IMR-90 (cell line): ENCODE measurements at regions not wholly inside any gene's neighbourhood (a gene's known extent, or its start where the extent isn't known, plus 50 kb on each side); places are given as distances from the start of the nearest gene placed in this dataset.

Experiments
- ATAC-seq: fragments of 200-7000 bp; cut with Tn5 transposase; 2 replicates; pipeline ENCODE4 v1.9.1; 2020; ENCODE audit warnings: low read depth, mild to moderate bottlenecking, moderate library complexity
- BruUV-seq: library from RNA; stranded (reverse); fragments of 400-500 nt; replicated peaks from 2 replicates; lab custom pipeline; 2021; lab: Mats Ljungman, UMichigan
- CTCF ChIA-PET: fragments of 300-600 bp; formaldehyde crosslinking; extraction: SDS; loops from one replicate; lab custom pipeline; 2021; ENCODE audit warnings: antibody characterized with exemption; lab: Yijun Ruan, JAX
- POLR2A ChIA-PET: fragments of 300-600 bp; sonication (Branson Sonifier 250); formaldehyde crosslinking; loops from one replicate; lab custom pipeline; 2022; ENCODE audit warnings: antibody characterized with exemption; ENCODE audit not compliant: unreplicated experiment; lab: Charles Lee
- DNase-seq: peaks from one replicate; pipeline ENCODE4 v3.0.0; 2013
- H2AFZ ChIP-seq: replicated peaks from 2 replicates; pipeline ENCODE3; 2013; ENCODE audit warnings: low read length, mild to moderate bottlenecking; ENCODE audit not compliant: poor library complexity
- H2AK5ac ChIP-seq: 2 replicates; pipeline ENCODE4 v1.6.1; 2013; ENCODE audit warnings: low read depth, low read length, inconsistent platforms
- H2AK9ac ChIP-seq: replicated peaks from 2 replicates; pipeline ENCODE3; 2013; ENCODE audit warnings: mild to moderate bottlenecking, low read depth, low read length, moderate library complexity; ENCODE audit not compliant: poor library complexity
- H2BK120ac ChIP-seq: 2 replicates; pipeline ENCODE4 v1.6.1; 2013; ENCODE audit warnings: low read depth, low read length, inconsistent platforms
- H2BK15ac ChIP-seq: 3 replicates; pipeline ENCODE4 v1.6.1; 2013; ENCODE audit warnings: low read depth, low read length, inconsistent platforms
- H2BK20ac ChIP-seq: 2 replicates; pipeline ENCODE4 v1.6.1; 2013; ENCODE audit warnings: low read depth, mild to moderate bottlenecking, inconsistent platforms, low read length, moderate library complexity
- H2BK5ac ChIP-seq: 2 replicates; pipeline ENCODE4 v1.6.1; 2013; ENCODE audit warnings: mild to moderate bottlenecking, low read depth, low read length, inconsistent platforms; ENCODE audit not compliant: poor library complexity, severe bottlenecking
- H3K14ac ChIP-seq: replicated peaks from 2 replicates; pipeline ENCODE4 v1.6.1; 2013; ENCODE audit warnings: low read depth, low read length, inconsistent platforms
- H3K18ac ChIP-seq: 2 replicates; pipeline ENCODE4 v1.6.1; 2013; ENCODE audit warnings: low read depth, low read length, control low read depth
- H3K23ac ChIP-seq: 2 replicates; pipeline ENCODE4 v1.6.1; 2013; ENCODE audit warnings: low read depth, low read length, inconsistent platforms
- H3K27ac ChIP-seq: 2 replicates; pipeline ENCODE4 v1.5.1; 2013; ENCODE audit warnings: mild to moderate bottlenecking, control low read depth, low read length; ENCODE audit not compliant: insufficient read depth
- H3K27me3 ChIP-seq: 2 replicates; pipeline ENCODE4 v1.6.1; 2013; ENCODE audit warnings: low read length; ENCODE audit not compliant: control insufficient read depth, insufficient read depth
- H3K36me3 ChIP-seq: 2 replicates; pipeline ENCODE4 v1.6.1; 2013; ENCODE audit warnings: low read length, mixed read lengths; ENCODE audit not compliant: control insufficient read depth, insufficient read depth
- H3K4ac ChIP-seq: 2 replicates; pipeline ENCODE4 v1.6.1; 2013; ENCODE audit warnings: low read depth, low read length, inconsistent platforms
- H3K4me1 ChIP-seq: 2 replicates; pipeline ENCODE4 v1.6.1; 2013; ENCODE audit warnings: low read length, mixed read lengths; ENCODE audit not compliant: control insufficient read depth, insufficient read depth
- H3K4me2 ChIP-seq: 2 replicates; pipeline ENCODE4 v1.6.1; 2013; ENCODE audit warnings: low read depth, mild to moderate bottlenecking, control low read depth, low read length, moderate library complexity
- H3K4me3 ChIP-seq: 2 replicates; pipeline ENCODE4 v1.5.1; 2013; ENCODE audit warnings: low read depth, mild to moderate bottlenecking, control low read depth, low read length, moderate library complexity; ENCODE audit not compliant: insufficient read depth
- H3K56ac ChIP-seq: 2 replicates; pipeline ENCODE4 v1.6.1; 2013; ENCODE audit warnings: low read length, inconsistent platforms; ENCODE audit not compliant: insufficient read depth; ENCODE audit errors: extremely low read depth
- H3K79me1 ChIP-seq, 2 experiments: 2 replicates each; pipeline ENCODE4 v1.6.1; 2013; ENCODE audit warnings: low read length in 2 of 2, inconsistent platforms in 1 of 2, low read depth in 1 of 2
- H3K9ac ChIP-seq: 2 replicates; pipeline ENCODE4 v1.6.1; 2013; ENCODE audit warnings: low read depth, low read length, control low read depth
- H3K9me1 ChIP-seq: 2 replicates; pipeline ENCODE4 v1.6.1; 2013; ENCODE audit warnings: low read length, inconsistent platforms; ENCODE audit not compliant: insufficient read depth
- H3K9me3 ChIP-seq: 2 replicates; pipeline ENCODE4 v1.6.1; 2013; ENCODE audit warnings: low read length; ENCODE audit not compliant: control insufficient read depth, insufficient read depth
- H4K20me1 ChIP-seq: 2 replicates; pipeline ENCODE4 v1.6.1; 2013; ENCODE audit warnings: low read length, inconsistent platforms; ENCODE audit not compliant: insufficient read depth
- H4K5ac ChIP-seq: 2 replicates; pipeline ENCODE4 v1.6.1; 2013; ENCODE audit warnings: mild to moderate bottlenecking, low read depth, low read length, control low read depth
- H4K8ac ChIP-seq, 2 experiments: 2 replicates each; pipeline ENCODE4 v1.6.1; 2013; ENCODE audit warnings: low read depth in 2 of 2, low read length in 2 of 2, control low read depth in 1 of 2, inconsistent platforms in 1 of 2
- H4K91ac ChIP-seq: 2 replicates; pipeline ENCODE4 v1.6.1; 2013; ENCODE audit warnings: low read depth, low read length, inconsistent platforms; ENCODE audit not compliant: insufficient read depth
- BHLHE40 ChIP-seq: fragments of 150-350 bp; IDR thresholded peaks from 2 replicates; pipeline ENCODE4 v1.6.1; 2016; ENCODE audit warnings: mild to moderate bottlenecking, low read depth, low read length
- CEBPB ChIP-seq: IDR thresholded peaks from 2 replicates; pipeline ENCODE4 v1.6.1; 2012; ENCODE audit warnings: low read depth, low read length, improper control_type of control experiment
- CHD1 ChIP-seq: IDR thresholded peaks from 2 replicates; pipeline ENCODE4 v1.6.1; 2012; ENCODE audit warnings: low read depth, low read length, improper control_type of control experiment
- CTCF ChIP-seq: conservative IDR thresholded peaks from 2 replicates; pipeline ENCODE4 v1.5.1; 2012; ENCODE audit warnings: mild to moderate bottlenecking, low read depth, low read length, improper control_type of control experiment
- FOS ChIP-seq: fragments of 150-350 bp; IDR thresholded peaks from 2 replicates; pipeline ENCODE4 v1.6.1; 2016; ENCODE audit warnings: low read depth, low read length
- MXI1 ChIP-seq: IDR thresholded peaks from 2 replicates; pipeline ENCODE4 v1.6.1; 2012; ENCODE audit warnings: low read depth, mild to moderate bottlenecking, low read length, moderate library complexity, borderline replicate concordance
- RCOR1 ChIP-seq: IDR thresholded peaks from 2 replicates; pipeline ENCODE4 v1.6.1; 2012; ENCODE audit warnings: mild to moderate bottlenecking, low read length, improper control_type of control experiment; ENCODE audit not compliant: insufficient replicate concordance
- USF2 ChIP-seq: fragments of 150-350 bp; IDR thresholded peaks from 2 replicates; pipeline ENCODE4 v1.6.1; 2017; ENCODE audit warnings: mild to moderate bottlenecking, antibody characterized with exemption, low read length, low read depth
- WGBS, 2 experiments: methylation state at CpG; one replicate each; pipeline versions ENCODE4 v1.1.5 to v1.1.7; 2013; ENCODE audit warnings: missing lambda C conversion rate in 2 of 2; ENCODE audit not compliant: insufficient read length in 1 of 2; ENCODE audit errors: extremely low coverage in 2 of 2; 5-methylcytosine and 5-hydroxymethylcytosine counted together
- dilution Hi-C: fragments of 300-500 bp; cut with HindIII; formaldehyde crosslinking; loops from one replicate; pipeline ENCODE4 v1.14.3; 2018; ENCODE audit warnings: low sequenced_read_pairs; ENCODE audit not compliant: unreplicated experiment
- in situ Hi-C: fragments of 300-500 bp; cut with MboI; formaldehyde crosslinking; loops from 3 replicates; pipeline ENCODE4 v1.14.3; 2019; ENCODE audit warnings: low sequenced_read_pairs, inconsistent platforms, mixed read lengths
- intact Hi-C: fragments of 100-400 bp; cut with micrococcal nuclease; formaldehyde crosslinking; loops from 2 replicates; pipeline ENCODE4 v1.10.0; 2022

GRCh38 chr1:198096390-198096789 is 60.4 kb upstream of the NEK7 start:
- H3K23ac ChIP-seq = 0 out of 2 replicates have a peak overlapping the region, but pooled peaks have one; percentile 31
- no peak overlapping the region for H2AFZ ChIP-seq
- DNase-seq (peak; percentile 47), ATAC-seq (peak; percentile 44; the same call in 1 of the 2 replicates)
- no peaks in the 10 kb centered on the region for H4K20me1 ChIP-seq
- no peak overlapping the region for H2BK20ac ChIP-seq
- dilution Hi-C loops = no loop called here
- H3K4me2 ChIP-seq = no peak overlapping the region
- ChIA-PET CTCF (no interaction called here), POLR2A (no interaction called here)
- H3K9me3 ChIP-seq = no peaks in the 10 kb centered on the region
- intact Hi-C loops = no loop called here
- H3K27me3 ChIP-seq = no peaks in the 10 kb centered on the region
- no peak overlapping the region for H3K14ac ChIP-seq
- H3K4ac ChIP-seq = no peak overlapping the region
- no peaks in the 10 kb centered on the region for H3K9me1 ChIP-seq
- no peak overlapping the region for H4K5ac ChIP-seq
- H3K27ac ChIP-seq = no peak overlapping the region
- H3K36me3 ChIP-seq = no peaks in the 10 kb centered on the region
- TF ChIP-seq CEBPB (no peak), MXI1 (no peak), RCOR1 (no peak), USF2 (no peak), BHLHE40 (no peak), CTCF (no peak), CHD1 (no peak), FOS (no peak)
- no peaks in the 10 kb centered on the region for H3K4me1 ChIP-seq
- H3K79me1 ChIP-seq = 0 out of 4 replicates have a peak, but pooled peaks cover 0 to under 1% of the 10 kb centered on the region in 2 experiments
- no peak overlapping the region for H3K9ac ChIP-seq
- in situ Hi-C loops = no loop called here
- no peak overlapping the region for H2BK120ac ChIP-seq
- H2BK5ac ChIP-seq = no peak overlapping the region
- no peak overlapping the region for H3K18ac ChIP-seq
- no peak overlapping the region for H3K56ac ChIP-seq
- no peak overlapping the region for H2BK15ac ChIP-seq
- WGBS, 2 experiments = no CpG with 5 or more reads among the region's 2 CpGs
- H2AK9ac ChIP-seq = no peak overlapping the region
- no peak overlapping the region for H4K8ac ChIP-seq
- no peak overlapping the region for H3K4me3 ChIP-seq
- H4K91ac ChIP-seq = no peak overlapping the region
- H2AK5ac ChIP-seq = no peak overlapping the region
- BruUV-seq = no TSS peak
